HG03095 (cell line): ENCODE measurements at regions not wholly inside any gene's neighbourhood (a gene's known extent, or its start where the extent isn't known, plus 50 kb on each side); places are given as distances from the start of the nearest gene placed in this dataset.
"Not testable (repeated sequence)": the region's sequence is repeated elsewhere in the genome, so short reads cannot be mapped to it uniquely, and the experiment has no call there.

ENCODE experiments used
- ATAC-seq: cut with Tn5 transposase; IDR thresholded peaks from one replicate; pipeline ENCODE4 v1.9.1; 2021; ENCODE audit warnings: moderate library complexity; ENCODE audit not compliant: unreplicated experiment

- ATAC-seq, result no peak
These were observed 219.7 kb downstream of the MTERF1 start for GRCh38 chr7:91660734-91661356.

DNA sequence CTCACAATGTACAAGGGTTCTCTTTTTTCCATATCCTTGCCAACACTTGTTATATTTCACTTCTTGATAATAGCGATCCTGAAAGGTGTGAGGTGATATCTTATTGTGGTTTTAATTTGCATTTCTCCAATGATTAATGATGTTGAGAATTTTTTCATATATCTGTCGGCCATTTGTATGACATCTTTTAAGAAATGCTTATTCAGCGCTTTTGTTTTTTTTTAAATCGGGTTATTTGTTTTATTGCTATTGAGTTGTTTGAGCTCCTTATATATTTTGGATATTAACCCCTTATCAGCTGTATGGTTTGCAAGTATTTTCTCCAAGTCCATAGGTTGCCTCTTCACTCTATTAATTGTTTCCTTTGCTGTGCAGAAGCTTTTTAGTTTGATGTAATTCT is 218.8 kb downstream of the MTERF1 start:
- no peak for ATAC-seq

DNA sequence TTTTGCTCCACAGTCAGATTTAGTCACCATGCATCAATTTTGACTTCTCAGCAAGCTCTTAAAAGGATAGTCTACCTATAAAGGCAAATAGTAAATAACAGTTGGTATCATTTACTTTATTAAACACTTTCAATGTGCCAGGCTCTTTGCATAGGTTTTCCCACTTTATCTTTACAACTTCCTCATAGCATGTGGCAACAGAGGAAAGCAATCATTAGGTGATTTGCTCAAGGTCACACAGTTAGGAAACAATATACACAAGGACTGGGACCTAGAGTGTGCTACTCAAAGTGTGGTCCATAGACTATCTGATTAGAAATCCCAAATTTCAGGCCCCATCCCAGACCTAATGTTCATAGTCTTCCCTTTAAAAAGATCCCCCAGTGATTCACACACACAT is 212.3 kb downstream of the MTERF1 start:
- ATAC-seq, result no peak

DNA sequence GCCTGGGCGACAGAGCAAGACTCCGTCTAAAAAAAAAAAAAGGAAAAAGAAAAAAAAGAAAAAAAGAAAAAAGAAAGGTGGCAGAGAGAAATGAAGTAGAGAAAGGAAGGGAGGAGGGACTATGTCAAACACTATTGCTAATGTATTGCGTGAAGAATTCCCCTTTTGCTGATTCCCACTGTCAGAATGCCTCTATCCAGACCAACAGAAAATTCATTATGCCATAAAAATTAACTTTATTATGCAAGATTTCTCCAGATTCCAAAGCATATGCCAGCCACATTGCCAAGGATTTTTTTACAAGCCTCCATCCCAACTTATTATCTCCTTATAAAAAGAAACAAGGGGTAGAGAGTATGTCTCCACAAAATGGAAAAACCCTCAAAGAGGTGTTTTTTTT is 209.3 kb downstream of the MTERF1 start:
- no peak for ATAC-seq

- ATAC-seq, result no peak
These were observed 206.0 kb downstream of the MTERF1 start for GRCh38 chr7:91674470-91674869.

- no peak for ATAC-seq
These were observed 198.8 kb downstream of the MTERF1 start for GRCh38 chr7:91681718-91682117.

DNA sequence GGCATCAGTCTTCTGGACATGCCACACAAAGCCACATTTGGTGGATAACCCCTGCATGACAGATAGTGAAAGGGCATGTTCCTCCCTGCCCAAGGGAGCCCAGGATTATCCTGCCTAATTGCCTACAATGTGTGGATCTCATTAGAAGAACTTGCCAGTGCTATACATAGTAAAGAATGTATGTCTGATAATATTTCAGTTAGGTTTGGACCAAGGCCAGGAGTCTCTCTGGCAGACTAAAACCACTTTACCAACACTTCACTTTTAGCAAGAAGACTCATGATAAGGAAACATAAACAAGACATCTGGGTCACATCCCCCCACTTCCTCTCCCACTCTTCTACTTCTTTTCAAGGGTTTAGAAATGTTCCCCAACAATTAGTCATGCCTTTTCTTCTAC is 196.7 kb downstream of the MTERF1 start:
- ATAC-seq, result no peak

GRCh38 chr7:91685544-91685943 is 195.0 kb downstream of the MTERF1 start:
- ATAC-seq, result no peak

DNA sequence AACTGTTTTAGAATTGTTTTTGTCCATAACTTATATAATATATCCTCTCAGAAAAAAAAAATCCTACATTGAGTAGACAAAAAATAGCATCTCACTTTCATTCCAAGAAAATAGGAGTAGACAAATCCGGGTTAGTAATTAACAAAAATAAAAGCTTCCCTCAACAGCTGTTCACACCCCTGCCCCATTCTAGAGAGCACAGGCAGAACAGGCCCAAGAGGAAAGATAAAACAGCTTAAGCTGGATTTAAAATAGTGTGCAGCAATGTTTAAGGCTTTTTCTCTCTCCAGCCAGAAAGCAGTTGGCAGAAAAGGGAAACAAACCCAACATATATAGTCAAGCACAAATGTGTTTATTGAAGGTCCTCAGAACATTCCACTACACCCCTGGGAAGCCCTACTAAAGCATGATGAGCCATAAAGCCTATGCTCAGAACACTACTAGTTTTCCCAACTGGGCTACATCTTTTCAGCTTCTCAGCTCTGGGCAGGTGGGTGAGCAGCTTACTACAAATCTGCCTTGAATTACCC is 189.9 kb downstream of the MTERF1 start:
- ATAC-seq, result no peak

DNA sequence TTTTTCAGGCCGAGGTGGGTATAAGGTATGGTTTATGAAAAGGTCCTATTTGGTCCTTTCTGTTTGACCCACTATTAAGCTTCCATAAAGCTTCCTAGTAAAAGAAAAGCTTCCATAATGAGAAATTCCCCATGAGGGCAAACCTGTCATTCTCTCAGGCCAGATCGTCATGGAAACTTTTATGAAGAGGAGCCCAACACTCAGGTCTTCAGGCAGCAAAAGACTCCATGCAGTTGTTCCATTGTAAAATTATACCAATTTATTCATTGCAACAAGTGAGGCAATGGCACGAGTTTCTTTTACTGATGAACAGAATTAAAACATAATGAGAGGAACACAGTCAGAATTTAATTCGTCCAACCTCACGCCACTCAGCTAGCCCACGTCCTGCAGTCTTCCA is 188.6 kb downstream of the MTERF1 start:
- ATAC-seq, result no peak

- ATAC-seq, result no peak
These were observed 187.7 kb downstream of the MTERF1 start for GRCh38 chr7:91692800-91693199.

DNA sequence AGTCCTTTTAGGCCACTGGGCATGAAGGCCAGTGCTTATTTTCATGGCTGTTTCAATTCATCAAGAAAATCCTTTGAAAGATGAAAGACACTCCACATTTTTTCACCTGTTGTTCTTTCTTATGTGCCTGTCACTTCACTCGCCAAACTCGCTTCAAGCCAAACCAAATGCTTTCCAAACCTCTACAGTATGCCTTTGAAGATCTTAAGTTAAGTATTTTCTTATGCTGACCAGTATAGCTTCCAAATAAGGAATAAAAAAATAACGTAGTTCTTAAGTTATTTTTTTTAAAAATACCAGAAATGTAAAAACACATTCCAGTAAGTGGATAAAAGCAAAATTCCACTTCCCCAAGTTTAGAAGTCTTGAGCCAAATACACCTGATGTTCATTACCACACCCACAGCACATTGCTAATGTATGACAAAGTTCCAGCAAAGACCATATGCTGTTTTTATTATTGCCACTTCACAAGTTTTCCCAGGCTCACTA is 186.1 kb downstream of the MTERF1 start:
- ATAC-seq, result no peak

DNA sequence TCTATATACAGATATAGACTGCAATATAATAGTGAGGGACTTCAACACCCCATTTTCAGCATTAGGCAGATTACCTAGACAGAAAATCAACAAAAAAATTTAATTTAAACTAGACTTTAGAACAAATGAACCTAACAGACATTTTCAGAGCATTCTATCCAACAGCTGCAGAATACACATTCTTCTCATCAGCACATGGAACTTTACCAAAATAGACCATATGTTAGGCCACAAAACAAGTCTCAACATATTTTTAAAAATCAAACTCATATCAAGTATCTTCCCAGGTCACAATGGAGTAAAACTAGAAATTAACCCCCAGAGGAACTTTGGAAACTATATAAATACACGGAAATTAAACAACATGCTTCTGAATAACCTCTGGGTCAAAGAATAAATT is 169.6 kb downstream of the MTERF1 start:
- no peak for ATAC-seq

DNA sequence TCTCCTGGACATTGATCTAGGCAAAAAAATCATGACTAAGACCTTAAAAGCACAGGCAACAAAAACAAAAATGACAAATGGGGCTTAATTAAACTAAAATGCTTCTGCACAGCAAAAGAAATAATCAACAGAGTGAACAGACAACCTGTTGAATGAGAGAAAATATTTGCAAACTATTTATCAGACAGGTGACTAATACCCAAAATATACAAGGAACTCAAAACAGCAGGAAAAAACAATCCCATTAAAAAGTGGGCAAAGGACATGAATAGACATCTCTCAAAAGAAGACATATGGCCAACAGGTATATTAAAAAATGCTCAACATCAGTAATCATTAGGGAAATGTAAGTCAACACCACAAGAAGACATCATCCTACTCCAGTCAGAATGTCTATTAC is 166.8 kb downstream of the MTERF1 start:
- ATAC-seq, result no peak

GRCh38 chr7:91717681-91718470 is 162.6 kb downstream of the MTERF1 start:
- ATAC-seq, result no peak

DNA sequence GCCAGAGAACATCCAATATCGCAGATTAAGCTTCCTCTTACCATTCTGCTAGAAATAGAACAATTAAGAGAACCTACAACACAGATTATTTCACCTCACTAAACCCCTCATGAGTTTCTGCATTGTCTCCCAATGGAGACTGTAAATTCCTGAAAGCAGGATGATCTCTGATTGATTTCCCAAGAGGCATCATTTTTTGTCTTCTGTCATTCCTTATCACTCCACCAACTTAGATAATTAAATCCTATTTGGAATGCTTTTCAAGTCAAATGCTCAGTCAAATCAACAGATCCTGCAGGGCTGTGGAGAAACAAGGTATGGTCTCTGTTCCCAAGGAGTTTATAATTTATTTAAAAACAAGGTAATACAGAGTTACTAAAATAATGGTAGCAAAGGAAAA is 161.5 kb downstream of the MTERF1 start:
- no peak for ATAC-seq

- no peak for ATAC-seq
These were observed 160.1 kb downstream of the MTERF1 start for GRCh38 chr7:91720260-91720937.

DNA sequence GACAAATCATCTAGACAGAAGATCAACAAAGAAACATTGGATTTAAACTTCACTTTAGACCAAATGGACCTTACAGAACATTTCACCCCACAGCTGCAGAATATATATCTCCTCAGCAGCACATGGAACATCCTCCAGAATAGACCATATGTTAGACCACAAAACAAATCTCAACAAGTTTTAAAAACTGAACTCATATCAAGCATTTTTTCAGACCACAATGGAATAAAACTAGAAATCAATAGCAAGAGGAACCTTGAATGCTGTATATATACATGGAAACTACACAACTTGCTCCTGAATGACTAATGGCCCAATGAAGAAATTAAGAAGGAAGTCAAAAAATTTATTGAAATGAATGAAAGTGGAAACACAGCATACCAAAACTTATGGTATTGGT is 157.7 kb downstream of the MTERF1 start:
- no peak for ATAC-seq

GRCh38 chr7:91729046-91729445 is 151.5 kb downstream of the MTERF1 start:
- ATAC-seq, result not testable (repeated sequence)

DNA sequence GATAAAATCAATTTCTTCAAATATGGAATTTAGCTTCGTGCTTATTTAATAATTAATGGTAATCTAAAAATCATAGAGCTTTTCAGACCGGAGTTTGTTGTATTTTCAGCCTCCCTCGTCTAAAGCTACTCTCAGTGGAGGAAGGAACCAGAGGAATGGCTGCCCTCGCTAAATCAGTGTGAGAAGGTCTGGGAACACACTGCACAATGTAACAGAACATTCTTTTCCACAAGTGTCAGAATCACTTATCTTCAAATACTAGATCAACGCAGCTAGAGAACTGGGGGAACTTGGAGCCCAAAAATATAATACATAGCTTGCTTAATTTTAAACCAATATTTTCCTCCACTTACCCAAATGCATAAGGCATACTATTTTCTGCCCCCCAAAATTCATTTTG is 148.5 kb downstream of the MTERF1 start:
- ATAC-seq, result no peak

- ATAC-seq, result no peak
These were observed 131.1 kb downstream of the MTERF1 start for GRCh38 chr7:91749418-91749817.

- ATAC-seq, result no peak
These were observed 130.4 kb downstream of the MTERF1 start for GRCh38 chr7:91750091-91750490.
